ENCODE measurements at regions not wholly inside any gene's neighbourhood (a gene's known extent, or its start where the extent isn't known, plus 50 kb on each side); places are given as distances from the start of the nearest gene placed in this dataset.

- no peak for TF ChIP-seq EP300 (IDR thresholded peaks at IDR 0.05; ENCODE audit: borderline replicate concordance)
- no peak for TF ChIP-seq YY1 (IDR thresholded peaks at IDR 0.05; ENCODE audit: low read depth)
- TF ChIP-seq TAF1 (IDR thresholded peaks at IDR 0.05; ENCODE audit: low read depth) = no peak
- no peak for TF ChIP-seq FOXM1 (IDR thresholded peaks at IDR 0.05; ENCODE audit: borderline replicate concordance, low read depth)
- TF ChIP-seq CEBPB (IDR thresholded peaks at IDR 0.05) = no peak
- no peak for TF ChIP-seq RAD21 (IDR thresholded peaks at IDR 0.05; ENCODE audit: low read depth)
Measured at GRCh38 chr12:126160912-126161311, 1095.7 kb downstream of the AACS start.
